Cardiac fibroblast (primary cell): ENCODE measurements at regions not wholly inside any gene's neighbourhood (a gene's known extent, or its start where the extent isn't known, plus 50 kb on each side); places are given as distances from the start of the nearest gene placed in this dataset.

ENCODE experiments used
- DNase-seq, 2 donors: peaks; one replicate each; pipeline versions ENCODE4 v3.0.0 to v3.0.0-alpha.2; 2010; ENCODE audit warnings: low read depth in 2 of 2
- H3K4me3 ChIP-seq, 2 donors: replicated peaks in 1 of 2; 1 replicate in 1 of 2; 2 replicates in 1 of 2; pipeline ENCODE4 v1.5.1; 2011; ENCODE audit warnings: low read depth in 2 of 2, low read length in 2 of 2, mild to moderate bottlenecking in 2 of 2, moderate library complexity in 1 of 2
- CTCF ChIP-seq: IDR thresholded peaks from one replicate; pipeline ENCODE4 v1.5.1; 2011; ENCODE audit warnings: low read depth, mild to moderate bottlenecking, low read length, inconsistent platforms

GRCh38 chr10:90992462-90992861, 71.6 kb upstream of the ANKRD1 start:
- H3K4me3 ChIP-seq: no peak overlapping the region
- DNase-seq: no peak
- no peak for TF ChIP-seq CTCF

DNA sequence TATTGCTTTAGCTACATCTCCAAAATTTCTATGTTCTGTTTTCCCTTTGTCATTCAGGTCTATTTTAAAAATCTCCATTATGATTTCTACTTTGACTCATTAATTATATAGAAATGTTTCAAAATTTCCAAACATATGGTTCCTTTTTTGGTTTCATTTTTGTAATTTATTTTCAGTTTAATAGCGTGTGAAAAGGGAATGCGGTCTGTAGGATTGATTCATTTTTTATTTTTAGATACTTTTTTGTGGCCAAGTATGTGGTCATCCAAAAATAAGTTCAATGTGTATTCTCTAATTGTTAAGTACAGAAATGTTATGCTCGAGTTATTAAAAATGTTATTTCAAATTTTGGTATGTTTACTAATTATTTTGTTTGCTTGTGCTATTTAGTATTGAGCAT, 72.5 kb upstream of the ANKRD1 start:
- no peak overlapping the region for H3K4me3 ChIP-seq
- TF ChIP-seq CTCF: no peak
- DNase-seq: peak in 1 of 2 donors; percentile 42

DNA sequence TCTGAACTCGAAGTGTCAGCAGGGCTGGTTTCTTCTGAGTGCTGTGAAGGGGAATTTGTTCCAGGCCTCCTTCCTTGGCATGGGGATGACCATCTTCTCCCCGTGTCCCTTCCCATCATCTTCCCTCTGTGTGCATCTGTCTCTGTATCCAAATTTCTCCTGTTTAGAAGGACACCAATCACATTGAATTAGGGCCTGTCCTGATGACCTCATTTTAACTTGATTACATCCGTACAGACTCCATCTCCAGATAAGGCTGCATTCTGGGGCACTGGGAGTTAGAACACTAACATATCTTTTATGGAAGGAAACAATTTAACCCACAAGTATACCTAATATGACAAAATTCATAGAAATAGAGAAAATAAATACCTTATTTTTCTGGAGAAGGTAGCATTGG, 76.8 kb upstream of the ANKRD1 start:
- DNase-seq: no peak
- no peak for TF ChIP-seq CTCF
- H3K4me3 ChIP-seq: no peak overlapping the region

GRCh38 chr10:90998733-90999511, 78.0 kb upstream of the ANKRD1 start:
- H3K4me3 ChIP-seq: no peak overlapping the region
- no peak for DNase-seq
- TF ChIP-seq CTCF: no peak

- no peak for DNase-seq
Measured at GRCh38 chr10:90999512-91000172, 78.8 kb upstream of the ANKRD1 start.

DNA sequence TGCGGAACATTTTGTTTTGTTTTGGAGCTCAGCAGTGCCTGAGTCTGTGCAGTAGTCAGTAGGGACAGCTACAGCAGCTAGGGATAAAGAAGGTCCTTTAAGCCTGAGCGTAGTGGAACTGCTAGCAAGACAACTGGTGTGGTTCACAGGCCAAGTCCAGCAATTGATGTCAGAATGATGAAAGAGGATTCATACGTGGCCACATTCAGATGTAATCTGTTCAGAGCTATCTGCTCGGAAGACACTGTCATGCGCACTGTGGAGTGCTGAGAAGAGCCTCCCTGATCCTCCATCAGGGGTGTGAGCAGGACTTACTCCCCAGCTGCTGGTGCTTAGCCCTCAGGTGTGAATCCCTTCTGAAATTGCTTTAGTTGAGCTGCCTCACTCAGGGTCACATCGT, 79.6 kb upstream of the ANKRD1 start:
- TF ChIP-seq CTCF: no peak
- no peak for DNase-seq
- no peak overlapping the region for H3K4me3 ChIP-seq

More at GRCh38 chr10:90999512-91000172, 78.8 kb upstream of the ANKRD1 start:
- TF ChIP-seq CTCF: no peak
- H3K4me3 ChIP-seq: no peak overlapping the region

DNA sequence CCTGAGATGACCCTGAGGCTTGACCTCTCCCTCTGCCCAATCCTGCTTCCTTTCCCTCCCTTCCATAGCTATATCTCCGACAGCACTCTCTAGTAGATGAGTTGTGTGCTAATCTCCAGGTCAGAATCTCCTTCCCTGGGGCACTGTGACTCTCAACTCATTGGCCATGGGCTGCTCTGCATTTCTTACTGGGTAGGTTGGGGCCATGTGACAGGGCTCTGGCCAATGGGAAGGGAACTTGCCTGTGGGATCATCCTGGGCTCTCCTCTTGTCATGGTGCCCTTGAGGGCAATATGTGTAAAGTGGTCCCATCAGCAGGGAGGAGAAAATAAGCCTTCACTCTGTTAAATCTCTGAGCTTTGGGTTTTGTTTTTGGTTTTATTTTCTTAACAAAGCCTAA, 80.1 kb upstream of the ANKRD1 start:
- H3K4me3 ChIP-seq: no peak overlapping the region
- no peak for TF ChIP-seq CTCF
- no peak for DNase-seq
